RCC 7860 (cell line): ENCODE measurements at regions not wholly inside any gene's neighbourhood (a gene's known extent, or its start where the extent isn't known, plus 50 kb on each side); places are given as distances from the start of the nearest gene placed in this dataset.
A peak's percentile ranks its signal among the peaks of the same experiment; 100 is the strongest.
"Not testable (repeated sequence)": the region's sequence is repeated elsewhere in the genome, so short reads cannot be mapped to it uniquely, and the experiment has no call there.

Source experiments
- DNase-seq: peaks from one replicate; pipeline ENCODE4 v3.0.0-alpha.2; 2015; ENCODE audit warnings: low spot score
- FAIRE-seq: peaks from 2 replicates; lab custom pipeline; 2012; peaks lifted over from hg19 to GRCh38; lab: Jason Lieb, UNC

DNA sequence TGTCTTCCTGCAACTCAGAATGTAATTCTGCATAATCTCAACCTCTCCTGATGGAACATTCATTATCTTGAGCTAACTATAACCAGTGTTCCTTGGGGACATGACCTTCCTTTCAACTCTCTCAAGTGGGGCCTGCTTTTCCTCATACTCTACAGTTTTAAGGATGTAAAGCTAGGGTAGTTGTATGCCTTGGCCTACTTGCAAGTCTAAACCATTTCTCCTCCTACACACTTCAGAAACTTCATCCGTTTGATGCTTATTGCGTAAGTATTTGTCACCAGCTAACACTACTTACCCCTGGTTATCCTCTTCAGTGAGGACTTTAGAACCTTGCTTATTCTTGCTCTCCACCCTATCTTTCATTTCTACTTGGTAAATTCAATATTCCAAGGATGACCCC is 548.9 kb downstream of the HINT1 start:
- DNase-seq (no peak), FAIRE-seq (no peak)

DNA sequence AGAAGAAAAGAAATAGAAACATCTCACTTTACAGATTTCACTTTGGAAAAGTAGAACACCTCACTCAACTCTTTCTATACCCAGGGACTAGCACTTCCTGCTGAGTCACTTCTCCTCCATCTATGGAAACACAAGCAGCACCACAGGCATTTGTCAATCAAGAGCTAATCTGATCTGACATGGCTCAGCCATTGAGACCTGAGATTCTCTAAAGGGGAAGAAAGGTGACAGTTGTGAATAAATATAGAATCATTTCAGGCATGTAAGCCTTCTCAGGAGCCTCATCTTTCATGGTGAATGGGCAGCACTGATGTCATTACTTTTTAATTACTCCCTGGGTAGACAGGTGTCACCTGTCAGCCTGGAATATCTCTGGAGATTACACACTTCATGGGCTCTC is 559.8 kb downstream of the HINT1 start:
- no peak for DNase-seq
- no peak for FAIRE-seq

DNA sequence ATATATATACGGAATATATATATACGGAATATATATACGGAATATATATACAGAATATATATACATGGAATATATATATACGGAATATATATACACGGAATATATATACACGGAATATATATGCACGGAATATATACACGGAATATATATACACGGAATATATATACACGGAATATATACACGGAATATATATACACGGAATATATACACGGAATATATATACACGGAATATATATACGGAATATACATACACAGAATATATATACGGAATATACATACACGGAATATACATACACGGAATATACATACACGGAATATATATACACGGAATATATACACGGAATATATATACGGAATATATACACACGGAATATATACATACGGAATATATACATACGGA is 568.4 kb downstream of the HINT1 start:
- not testable (repeated sequence) for FAIRE-seq, DNase-seq

DNA sequence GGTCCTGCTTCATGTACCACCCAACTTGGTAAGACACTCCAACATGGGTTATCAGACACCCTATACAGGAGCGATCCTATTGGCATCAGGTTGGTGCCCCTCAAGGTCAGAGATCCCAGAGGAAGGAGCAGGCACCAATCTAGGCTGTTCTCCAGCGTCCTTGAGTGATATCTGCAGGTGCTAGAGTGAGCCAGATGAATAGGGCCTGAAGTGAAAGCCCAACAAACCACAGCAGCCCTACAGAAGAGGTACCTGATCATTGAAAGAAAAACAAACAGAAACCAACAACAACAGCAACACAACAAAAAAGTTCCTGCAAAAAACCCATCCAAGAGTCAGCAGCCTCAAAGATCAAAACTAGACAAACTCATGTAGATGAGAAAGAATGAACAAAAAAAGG is 584.8 kb downstream of the HINT1 start:
- FAIRE-seq (no peak), DNase-seq (no peak)

DNA sequence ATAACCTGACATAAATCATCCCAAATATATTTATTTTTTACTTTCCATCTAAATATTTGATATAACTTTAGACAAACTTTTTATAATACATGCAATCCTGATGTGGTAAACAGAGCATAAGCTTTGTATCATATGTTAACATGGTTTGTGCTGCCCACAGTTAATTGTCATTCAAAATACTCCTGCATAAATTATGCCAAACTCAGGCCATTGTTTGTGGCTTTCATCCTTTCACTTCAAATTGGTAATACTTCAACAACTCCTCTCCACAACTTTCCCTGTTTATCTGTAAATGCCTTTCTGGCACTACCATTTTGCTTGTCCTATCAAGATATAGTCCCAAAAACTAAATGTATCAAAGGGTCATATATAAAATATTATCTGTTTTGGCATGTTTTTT is 586.7 kb downstream of the HINT1 start:
- FAIRE-seq (no peak), DNase-seq (no peak)

DNA sequence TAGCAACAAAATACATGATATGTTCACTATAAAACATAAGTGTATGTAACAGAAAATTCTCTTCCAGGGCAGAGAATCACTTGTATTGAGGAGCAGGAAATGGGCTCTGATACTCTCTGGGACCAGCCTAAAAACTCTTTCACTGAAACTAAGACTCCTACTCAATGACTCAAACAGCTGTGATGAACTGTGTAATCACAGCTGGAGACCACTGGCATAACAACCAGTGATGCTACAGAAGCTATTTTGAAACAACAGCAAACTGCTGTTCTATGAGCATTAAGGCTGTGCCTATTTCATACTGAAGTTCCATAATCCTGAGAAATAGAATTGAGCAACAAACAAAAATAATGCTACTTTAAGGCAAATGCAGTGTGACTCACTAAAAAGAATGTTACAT is 594.0 kb downstream of the HINT1 start:
- DNase-seq (no peak), FAIRE-seq (no peak)

DNA sequence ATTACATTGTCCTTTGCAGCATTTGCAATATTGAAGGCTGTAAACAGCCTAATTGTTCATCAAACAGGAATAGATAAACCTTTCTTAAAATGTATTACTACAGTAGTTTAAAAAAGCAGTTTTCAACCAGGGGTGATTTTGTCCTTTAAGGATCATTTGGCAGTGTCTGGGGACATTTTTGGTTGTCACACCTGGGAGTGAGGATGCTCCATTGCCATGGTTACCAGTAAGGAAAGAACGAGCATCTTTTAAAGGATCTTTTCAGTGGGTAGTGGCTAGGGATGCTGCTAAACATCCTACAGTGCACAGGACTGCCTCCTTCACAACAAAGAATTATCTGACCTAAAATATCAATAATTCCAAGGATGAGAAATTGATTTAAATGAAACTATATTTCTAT is 596.3 kb downstream of the HINT1 start:
- DNase-seq (no peak), FAIRE-seq (no peak)

DNA sequence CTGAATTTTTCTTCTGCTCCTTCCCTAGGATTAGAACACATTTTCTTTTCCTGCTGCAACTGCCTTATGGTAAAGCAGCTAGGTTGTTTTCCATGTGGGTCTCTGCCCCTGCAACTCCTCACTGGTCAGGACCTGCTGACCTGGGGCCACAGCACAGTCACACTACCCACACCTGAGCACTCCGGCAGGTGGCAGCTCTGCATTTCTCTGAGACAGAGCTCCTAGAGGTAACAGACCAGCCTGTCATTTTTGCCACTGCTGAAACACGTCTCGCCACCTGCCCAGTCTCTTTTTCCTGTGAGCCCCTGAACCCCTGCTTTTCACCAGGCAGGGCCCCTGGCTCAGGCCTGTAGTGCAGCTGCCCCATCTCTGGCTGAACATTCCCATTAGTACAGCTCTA is 609.6 kb downstream of the HINT1 start:
- FAIRE-seq (no peak), DNase-seq (no peak)

DNA sequence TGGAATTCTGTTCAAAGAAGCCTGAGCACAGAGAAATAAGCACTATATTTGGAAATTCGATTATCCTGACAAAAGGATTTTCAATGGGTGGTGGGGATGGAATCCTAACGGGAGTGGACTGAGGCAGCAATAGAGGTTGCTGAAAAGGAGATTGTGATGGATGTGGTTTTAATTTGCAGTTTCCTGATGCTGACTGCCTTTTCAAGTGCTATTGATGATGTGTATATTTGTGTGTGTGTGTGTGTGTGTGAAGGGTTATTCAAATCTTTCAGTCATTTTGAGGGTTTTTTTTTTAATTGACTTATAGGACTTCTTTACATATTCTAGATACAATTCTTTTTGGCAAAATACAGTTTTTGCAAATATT is 614.5 kb downstream of the HINT1 start:
- FAIRE-seq (no peak), DNase-seq (no peak)

DNA sequence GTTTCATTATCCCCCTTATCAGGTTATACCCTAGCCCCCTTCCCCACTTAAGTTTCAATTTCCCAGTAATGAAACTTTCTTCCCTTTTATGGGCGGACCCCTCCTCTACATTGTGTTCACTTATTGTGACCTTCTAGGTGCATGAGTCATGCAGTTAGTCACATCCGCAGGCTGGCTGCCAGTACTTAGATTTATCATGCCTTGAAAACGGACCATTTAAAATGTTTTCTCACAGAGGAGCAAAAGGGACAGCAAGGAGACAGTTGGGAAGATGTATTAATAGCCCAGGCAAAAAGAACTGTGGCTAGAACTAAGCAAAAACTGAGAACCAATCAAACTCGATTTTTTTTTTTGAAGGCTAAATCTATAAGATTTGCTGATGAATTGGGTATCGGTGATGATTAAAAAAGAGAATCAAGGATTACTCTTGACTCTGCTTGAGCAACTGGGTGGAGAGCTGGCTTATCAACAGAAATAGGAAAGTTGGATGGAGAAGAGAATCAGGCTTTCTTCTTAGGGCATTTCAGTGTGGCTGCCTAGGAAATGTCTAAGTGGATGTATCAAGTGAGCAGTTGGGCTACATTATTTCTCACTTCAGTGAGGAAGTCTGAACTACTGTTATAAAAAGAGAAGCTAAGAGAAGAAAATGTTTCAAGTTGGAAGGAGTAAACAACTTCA is 615.0 kb downstream of the HINT1 start:
- peak; percentile 78 for DNase-seq
- FAIRE-seq, result peak; percentile 96

DNA sequence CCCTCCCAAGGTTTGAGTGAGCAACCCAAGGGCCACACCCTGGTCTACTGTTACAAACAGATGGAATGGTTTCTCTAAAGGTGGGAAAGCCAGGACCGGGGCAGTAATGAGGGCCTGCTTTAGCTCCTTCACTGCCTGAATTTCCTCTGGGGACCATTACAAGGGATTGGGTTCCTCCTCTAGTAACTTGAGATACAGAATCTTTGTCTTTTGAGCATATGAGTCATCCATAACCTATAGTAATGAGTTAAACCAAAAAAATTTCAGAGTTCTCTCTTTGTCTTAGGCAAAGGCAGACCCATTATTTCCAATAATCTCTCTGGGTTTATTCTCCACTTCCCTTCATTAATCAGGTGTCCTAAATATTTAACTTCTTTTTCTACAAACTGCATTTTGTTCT is 618.8 kb downstream of the HINT1 start:
- DNase-seq (no peak), FAIRE-seq (no peak)

DNA sequence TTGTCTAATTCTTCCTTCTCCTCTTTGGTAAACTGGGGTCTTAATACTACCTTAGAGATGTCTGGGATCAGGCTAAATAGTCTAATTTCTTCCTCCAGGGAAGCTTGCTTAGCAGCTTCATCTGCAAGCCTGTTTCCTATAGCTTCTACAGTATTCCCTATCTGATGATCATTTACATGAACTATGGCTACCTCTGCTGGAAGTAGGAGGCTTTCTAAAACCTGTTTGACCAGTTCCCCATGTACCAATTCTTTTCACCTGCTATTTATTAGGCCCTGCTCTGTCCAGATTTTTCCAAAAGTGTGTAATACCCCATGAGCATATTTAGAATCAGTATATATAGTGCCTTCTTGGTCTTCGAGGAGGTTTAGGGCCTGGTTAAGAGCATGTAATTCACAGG is 619.8 kb downstream of the HINT1 start:
- FAIRE-seq (no peak), DNase-seq (no peak)

DNA sequence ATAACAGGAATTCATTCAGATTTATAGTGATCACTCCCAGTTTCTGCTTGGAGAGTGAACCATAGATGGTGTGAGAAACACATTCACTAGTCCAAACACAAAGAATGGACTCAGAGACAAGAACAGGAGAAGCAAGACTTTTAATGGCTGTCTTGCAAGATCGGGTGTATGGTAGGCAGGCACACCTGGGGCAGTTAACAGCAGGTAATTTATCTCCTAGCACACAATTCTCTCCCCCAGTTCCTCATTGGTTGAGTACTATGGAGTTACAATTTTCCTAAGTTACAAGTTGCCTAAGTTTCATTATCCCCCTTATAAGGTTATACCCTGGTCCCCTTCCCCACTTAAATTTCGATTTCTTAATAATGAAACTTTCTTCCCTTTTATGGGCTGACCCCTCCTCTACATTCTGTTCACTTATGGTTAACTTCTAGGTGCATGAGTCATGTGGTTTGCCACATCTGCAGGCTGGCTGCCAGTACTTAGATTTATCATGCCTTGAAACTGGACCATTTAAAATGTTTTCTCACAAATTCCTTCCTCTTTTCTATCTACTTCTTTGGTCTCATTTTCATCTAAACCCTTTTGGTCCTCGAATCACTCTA is 623.3 kb downstream of the HINT1 start:
- peak; percentile 95 for FAIRE-seq
- peak; percentile 54 for DNase-seq

DNA sequence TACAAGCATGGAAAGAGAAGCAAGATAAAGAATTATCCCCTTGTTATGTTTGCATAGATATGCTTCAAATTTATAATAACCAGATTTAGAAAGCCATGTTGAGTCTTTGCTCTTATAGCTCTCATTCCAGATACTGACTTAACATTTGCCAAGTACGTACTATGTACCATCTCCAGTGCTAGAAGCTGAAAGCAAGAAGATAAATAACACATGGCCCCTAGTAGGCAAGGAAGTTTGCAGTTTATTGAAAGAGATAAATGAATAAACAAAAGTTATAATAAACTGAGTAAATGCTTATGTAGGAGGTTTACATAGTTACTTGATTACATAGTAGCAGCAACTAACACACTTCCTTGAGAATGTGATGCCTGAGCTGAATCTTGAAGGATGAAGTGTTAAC is 628.4 kb downstream of the HINT1 start:
- FAIRE-seq, result no peak
- DNase-seq, result no peak

DNA sequence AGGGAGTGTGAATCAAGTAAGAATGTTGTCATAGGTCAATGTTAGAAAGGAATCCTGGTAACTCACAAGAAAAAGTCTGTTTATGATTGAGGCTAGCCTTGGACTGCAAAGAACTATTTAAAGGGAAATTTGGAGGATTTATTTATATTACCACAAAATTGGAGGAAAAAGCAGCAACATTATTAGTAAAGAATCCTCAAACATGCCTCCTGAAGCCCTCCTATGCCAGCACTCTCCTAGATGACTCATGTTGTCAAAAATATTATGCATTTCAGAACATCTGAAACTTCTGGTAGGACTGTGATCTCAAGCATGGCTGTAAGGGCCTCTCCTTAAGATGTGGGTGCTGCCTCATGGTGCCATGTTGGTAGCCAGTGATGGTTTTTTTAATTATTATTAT is 628.5 kb downstream of the CHSY3 start:
- FAIRE-seq (no peak), DNase-seq (no peak)

DNA sequence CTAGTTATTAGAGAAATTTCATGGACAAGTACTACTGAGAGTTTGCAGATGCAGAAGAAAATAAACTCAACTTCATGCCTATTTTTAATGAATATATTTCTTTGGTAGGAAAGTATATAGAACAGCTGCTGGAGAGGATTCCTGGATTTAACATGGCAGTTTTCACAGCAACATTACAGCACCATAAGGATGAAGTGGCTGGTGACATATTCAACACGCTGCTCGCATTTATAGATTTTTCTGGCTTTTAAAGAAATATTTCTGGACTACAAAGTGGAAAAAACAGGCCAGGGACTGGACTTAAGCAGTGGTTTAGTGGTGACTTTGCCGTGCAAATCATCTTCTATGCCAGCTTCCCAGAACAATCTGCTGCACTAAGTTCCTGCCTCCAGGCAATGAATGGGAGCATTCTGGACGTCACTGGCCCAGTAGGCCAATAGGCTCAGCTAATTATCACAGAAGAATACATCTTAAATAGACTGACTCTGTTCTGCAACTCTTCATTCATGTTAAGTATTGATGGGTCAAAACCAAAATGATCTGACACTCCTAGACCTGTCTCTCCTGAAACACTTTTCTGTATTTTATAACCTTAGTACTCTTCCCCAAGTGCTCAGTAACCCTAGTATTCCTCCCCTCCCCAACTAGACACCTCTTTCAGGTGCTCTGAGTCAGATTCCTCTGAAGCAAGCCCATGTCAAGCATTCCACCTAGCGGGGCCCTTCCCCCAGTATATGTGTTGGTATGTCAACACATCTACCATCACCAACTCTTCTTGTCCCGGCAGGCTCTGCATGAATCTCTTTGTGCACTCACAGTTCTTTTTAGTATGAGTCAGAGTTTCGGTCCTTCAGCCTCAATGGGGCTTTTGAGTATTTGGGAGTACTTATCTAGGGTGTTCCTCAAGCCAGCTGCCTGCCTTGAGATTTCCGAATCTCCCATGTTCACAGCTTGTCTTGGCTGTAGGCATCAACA is 625.5 kb downstream of the CHSY3 start:
- FAIRE-seq (no peak), DNase-seq (no peak)

DNA sequence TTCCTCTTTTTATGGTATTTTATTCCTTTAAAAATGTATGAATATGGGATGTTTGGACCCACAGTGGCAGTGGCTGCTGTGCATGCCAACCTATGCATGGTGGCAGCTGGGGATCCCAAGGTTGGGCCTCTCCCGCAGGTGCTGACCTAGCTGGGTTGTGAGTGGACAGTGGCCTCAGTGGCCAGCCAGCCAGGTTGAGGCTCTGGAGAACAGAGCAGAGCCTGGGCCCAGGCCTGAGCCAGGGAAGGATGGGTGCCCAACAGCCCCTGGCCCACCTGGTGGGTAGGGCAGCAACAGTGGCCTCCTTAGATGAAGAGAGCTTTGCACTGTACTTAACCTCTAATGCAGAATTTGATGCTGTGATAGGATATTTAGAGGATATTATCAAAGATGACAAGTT is 624.8 kb downstream of the CHSY3 start:
- FAIRE-seq (no peak), DNase-seq (no peak)

DNA sequence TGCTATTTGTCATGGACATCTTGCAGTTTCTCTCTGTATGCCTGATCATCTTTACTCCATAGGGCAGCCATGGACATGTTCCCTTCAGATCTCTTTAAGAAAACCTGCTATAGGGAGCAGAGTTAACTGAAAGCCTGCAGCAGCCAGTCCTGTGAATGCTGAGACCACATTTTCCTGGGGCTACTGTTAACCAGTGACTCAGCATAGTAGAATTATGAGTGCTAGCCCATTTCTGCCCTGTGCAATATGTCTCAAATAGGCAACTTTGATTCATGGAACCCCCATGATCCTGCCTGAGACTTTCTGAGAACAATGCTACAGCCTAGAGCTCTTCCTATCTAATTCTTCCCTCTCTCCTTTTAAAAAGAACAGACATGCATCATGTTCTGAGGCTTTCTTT is 624.2 kb downstream of the CHSY3 start:
- peak; percentile 16 for DNase-seq
- no peak for FAIRE-seq

DNA sequence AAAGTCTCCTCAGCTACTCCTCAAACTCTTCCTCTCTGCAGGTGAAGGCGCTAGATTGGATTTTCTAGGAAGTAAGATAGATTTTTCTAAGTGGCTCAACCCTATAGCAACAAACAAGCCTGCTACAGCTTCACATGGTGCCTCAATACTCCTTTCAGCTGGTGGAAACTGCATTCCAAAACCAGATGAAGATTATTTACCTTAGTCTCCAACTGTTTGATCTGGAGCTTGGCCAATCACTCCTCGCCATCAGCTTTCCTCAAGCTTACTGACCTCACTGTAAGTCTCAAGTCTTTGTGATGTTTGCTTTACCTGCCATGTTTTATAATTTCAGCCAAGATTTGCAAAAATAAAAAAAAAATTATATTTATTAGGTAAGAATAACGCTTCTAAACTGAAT is 622.4 kb downstream of the CHSY3 start:
- FAIRE-seq, result no peak

DNA sequence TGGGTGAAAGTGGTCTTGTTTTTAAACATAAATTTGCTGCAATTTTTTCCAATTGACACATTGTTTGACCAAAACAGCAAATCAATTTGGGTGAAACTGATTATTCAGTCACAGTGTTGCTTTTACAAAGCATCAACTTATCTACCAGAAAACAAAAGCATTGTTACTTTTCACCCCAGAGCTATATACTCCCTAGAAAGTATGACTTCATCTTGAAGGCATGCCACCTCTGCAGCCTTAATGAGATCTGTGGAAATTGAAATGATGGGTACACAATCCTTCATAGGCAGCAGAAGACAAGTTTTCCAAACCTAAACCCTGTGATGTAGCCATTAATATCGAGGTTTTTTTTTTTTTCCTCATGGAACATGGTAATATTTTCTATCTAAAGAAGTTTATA is 615.9 kb downstream of the CHSY3 start:
- FAIRE-seq (peak; percentile 45), DNase-seq (peak; percentile 32)

More for the DNA sequence above, 622.4 kb downstream of the CHSY3 start:
- no peak for DNase-seq

DNA sequence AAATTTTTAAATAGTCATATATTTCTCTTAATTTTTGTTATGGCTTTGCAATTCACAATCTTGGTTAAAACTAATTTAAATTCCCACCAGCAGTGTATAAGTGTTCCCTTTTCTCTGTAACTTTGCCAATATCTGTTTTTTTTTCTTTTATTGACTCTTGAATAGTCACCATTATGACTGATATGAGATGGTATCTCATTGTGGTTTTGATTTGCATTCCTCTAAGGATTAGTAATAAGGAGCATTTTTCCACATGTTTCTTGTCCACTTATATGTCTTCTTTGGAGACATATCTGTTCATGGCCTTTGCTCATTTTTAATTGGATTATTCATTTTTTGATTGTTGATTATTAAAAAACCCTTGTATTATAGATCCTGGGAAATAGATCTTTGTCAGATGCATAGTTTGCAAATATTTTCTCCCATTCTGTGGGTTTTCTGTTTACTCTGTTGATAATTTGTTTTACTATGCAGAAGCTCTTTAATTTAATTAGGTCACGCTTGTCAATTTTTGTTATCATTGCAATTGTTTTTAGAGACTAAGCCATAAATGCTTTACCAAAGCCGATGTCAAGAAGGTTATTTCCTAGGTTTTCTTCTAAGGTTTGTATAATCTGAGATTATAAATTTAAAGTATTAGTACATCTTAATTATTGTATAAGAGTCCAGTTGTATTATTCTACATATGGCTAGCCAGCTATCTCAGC is 610.9 kb downstream of the CHSY3 start:
- FAIRE-seq (peak; percentile 99), DNase-seq (peak; percentile 89)
